Mesendoderm (in vitro differentiated cells): ENCODE measurements at regions not wholly inside any gene's neighbourhood (a gene's known extent, or its start where the extent isn't known, plus 50 kb on each side); places are given as distances from the start of the nearest gene placed in this dataset.

Source experiments
- DNase-seq: peaks from one replicate; pipeline ENCODE4 v3.0.0; 2013
- H2AK5ac ChIP-seq: 2 replicates; pipeline ENCODE4 v1.6.1; 2013; ENCODE audit warnings: low read length, inconsistent platforms
- H2BK120ac ChIP-seq: 2 replicates; pipeline ENCODE4 v1.6.1; 2013; ENCODE audit warnings: low read depth, mild to moderate bottlenecking, low read length, moderate library complexity, mixed read lengths
- H2BK15ac ChIP-seq: replicated peaks from 2 replicates; pipeline ENCODE4 v1.6.1; 2013; ENCODE audit warnings: low read depth, mild to moderate bottlenecking, moderate library complexity
- H2BK5ac ChIP-seq: 2 replicates; pipeline ENCODE4 v1.6.1; 2013; ENCODE audit warnings: low read length, inconsistent platforms
- H3K18ac ChIP-seq: 2 replicates; pipeline ENCODE4 v1.6.1; 2013; ENCODE audit warnings: mild to moderate bottlenecking, low read length, mixed read lengths
- H3K23ac ChIP-seq: one replicate; pipeline ENCODE4 v1.6.1; 2013; ENCODE audit warnings: low read length
- H3K27ac ChIP-seq: 2 replicates; pipeline ENCODE4 v1.5.1; 2013; ENCODE audit warnings: low read depth, mild to moderate bottlenecking, inconsistent platforms, low read length, moderate library complexity
- H3K27me3 ChIP-seq: 2 replicates; pipeline ENCODE4 v1.6.1; 2013; ENCODE audit warnings: low read length, control low read depth, mild to moderate bottlenecking, inconsistent platforms; ENCODE audit not compliant: insufficient read depth, poor library complexity
- H3K36me3 ChIP-seq: 2 replicates; pipeline ENCODE4 v1.6.1; 2013; ENCODE audit warnings: low read length, inconsistent platforms; ENCODE audit not compliant: control insufficient read depth, insufficient read depth
- H3K4ac ChIP-seq: one replicate; pipeline ENCODE4 v1.6.1; 2013; ENCODE audit warnings: low read depth, mild to moderate bottlenecking, low read length, moderate library complexity
- H3K4me1 ChIP-seq: 2 replicates; pipeline ENCODE4 v1.6.1; 2013; ENCODE audit warnings: low read depth, low read length, inconsistent platforms; ENCODE audit not compliant: control insufficient read depth
- H3K4me2 ChIP-seq: 2 replicates; pipeline ENCODE4 v1.6.1; 2013; ENCODE audit warnings: low read length
- H3K4me3 ChIP-seq: 2 replicates; pipeline ENCODE4 v1.5.1; 2013; ENCODE audit warnings: mild to moderate bottlenecking, low read length
- H3K56ac ChIP-seq: one replicate; pipeline ENCODE4 v1.6.1; 2013; ENCODE audit warnings: low read length
- H3K79me1 ChIP-seq: 2 replicates; pipeline ENCODE4 v1.6.1; 2013; ENCODE audit warnings: low read length, inconsistent platforms
- H3K79me2 ChIP-seq: 2 replicates; pipeline ENCODE4 v1.6.1; 2013; ENCODE audit warnings: mild to moderate bottlenecking, low read length; ENCODE audit not compliant: control insufficient read depth, insufficient read depth
- H3K9ac ChIP-seq: 2 replicates; pipeline ENCODE4 v1.6.1; 2013; ENCODE audit warnings: low read length, inconsistent platforms
- H4K5ac ChIP-seq: one replicate; pipeline ENCODE4 v1.6.1; 2013; ENCODE audit warnings: low read length
- H4K8ac ChIP-seq: one replicate; pipeline ENCODE4 v1.6.1; 2013; ENCODE audit warnings: low read depth, mild to moderate bottlenecking, control low read depth, low read length, moderate library complexity
- WGBS: extraction: QIAGEN DNeasy Blood & Tissue Kit; methylation state at CpG from one replicate; pipeline ENCODE4 v1.1.7; 2013; ENCODE audit warnings: low lambda C conversion rate, missing lambda C conversion rate; ENCODE audit not compliant: insufficient coverage; ENCODE audit errors: extremely low coverage; 5-methylcytosine and 5-hydroxymethylcytosine counted together

- no peak for DNase-seq
- WGBS: no CpG with 5 or more reads among the region's 19 CpGs
These were observed 149.4 kb upstream of the MKI67 start for GRCh38 chr10:128275388-128276177.

GRCh38 chr10:128277267-128277840, 151.1 kb upstream of the MKI67 start:
- Histone ChIP-seq H3K79me1 (no peaks in the 10 kb centered on the region), H2BK120ac (no peak overlapping the region)
- no CpG with 5 or more reads among the region's 8 CpGs for WGBS

More at GRCh38 chr10:128275388-128276177, 149.4 kb upstream of the MKI67 start:
- no peaks in the 10 kb centered on the region for H3K4me1 ChIP-seq
- H3K4me3 ChIP-seq: no peak overlapping the region
- H2BK120ac ChIP-seq: no peak overlapping the region
- no peak overlapping the region for H2AK5ac ChIP-seq
- no peak overlapping the region for H3K18ac ChIP-seq
- no peak overlapping the region for H3K9ac ChIP-seq
- no peak overlapping the region for H4K8ac ChIP-seq
- no peaks in the 10 kb centered on the region for H3K36me3 ChIP-seq
- H4K5ac ChIP-seq: no peak overlapping the region
- H2BK5ac ChIP-seq: no peak overlapping the region
- H3K4me2 ChIP-seq: no peak overlapping the region
- H3K27ac ChIP-seq: no peak overlapping the region
- H3K23ac ChIP-seq: no peak overlapping the region
- H3K79me2 ChIP-seq: no peaks in the 10 kb centered on the region
- no peaks in the 10 kb centered on the region for H3K79me1 ChIP-seq
- H3K4ac ChIP-seq: no peak overlapping the region
- H2BK15ac ChIP-seq: no peak overlapping the region
- no peaks in the 10 kb centered on the region for H3K27me3 ChIP-seq
- H3K56ac ChIP-seq: no peak overlapping the region

GRCh38 chr10:128278362-128278761, 152.1 kb upstream of the MKI67 start:
- Histone ChIP-seq H4K8ac (no peak overlapping the region), H2AK5ac (no peak overlapping the region), H3K36me3 (no peaks in the 10 kb centered on the region), H3K4me3 (no peak overlapping the region), H2BK15ac (no peak overlapping the region), H3K23ac (no peak overlapping the region), H3K9ac (no peak overlapping the region), H3K4me2 (no peak overlapping the region), H3K4me1 (no peaks in the 10 kb centered on the region), H3K79me1 (no peaks in the 10 kb centered on the region), H3K27me3 (no peaks in the 10 kb centered on the region), H3K79me2 (no peaks in the 10 kb centered on the region), H4K5ac (no peak overlapping the region), H3K56ac (no peak overlapping the region), H2BK5ac (no peak overlapping the region), H2BK120ac (no peak overlapping the region), H3K18ac (no peak overlapping the region), H3K27ac (no peak overlapping the region), H3K4ac (no peak overlapping the region)
- DNase-seq: no peak
- no CpG with 5 or more reads among the region's 7 CpGs for WGBS

More at GRCh38 chr10:128277267-128277840, 151.1 kb upstream of the MKI67 start:
- Histone ChIP-seq H3K4ac (no peak overlapping the region), H2BK15ac (no peak overlapping the region), H3K4me3 (no peak overlapping the region), H3K79me2 (no peaks in the 10 kb centered on the region), H3K27ac (no peak overlapping the region), H2BK5ac (no peak overlapping the region), H3K36me3 (no peaks in the 10 kb centered on the region), H3K9ac (no peak overlapping the region), H3K4me1 (no peaks in the 10 kb centered on the region), H3K18ac (no peak overlapping the region), H3K27me3 (no peaks in the 10 kb centered on the region), H3K4me2 (no peak overlapping the region), H2AK5ac (no peak overlapping the region), H3K56ac (no peak overlapping the region), H4K8ac (no peak overlapping the region), H4K5ac (no peak overlapping the region), H3K23ac (no peak overlapping the region)
- DNase-seq: no peak

GRCh38 chr10:128280271-128280670, 154.0 kb upstream of the MKI67 start:
- no peak overlapping the region for H3K4me3 ChIP-seq
- DNase-seq: no peak
- no CpG with 5 or more reads among the region's 2 CpGs for WGBS

GRCh38 chr10:128281343-128281742, 155.1 kb upstream of the MKI67 start:
- Histone ChIP-seq H4K8ac (no peak overlapping the region), H3K56ac (no peak overlapping the region), H3K4me2 (no peak overlapping the region), H2BK120ac (no peak overlapping the region), H3K4ac (no peak overlapping the region), H3K4me1 (no peaks in the 10 kb centered on the region), H2BK5ac (no peak overlapping the region), H3K9ac (no peak overlapping the region), H3K18ac (no peak overlapping the region), H2BK15ac (no peak overlapping the region), H3K23ac (no peak overlapping the region), H3K27me3 (peaks cover 7% of the 10 kb centered on the region), H3K27ac (no peak overlapping the region), H4K5ac (no peak overlapping the region), H3K79me2 (no peaks in the 10 kb centered on the region), H2AK5ac (no peak overlapping the region), H3K79me1 (no peaks in the 10 kb centered on the region), H3K4me3 (no peak overlapping the region), H3K36me3 (no peaks in the 10 kb centered on the region)
- no peak for DNase-seq
- WGBS: no CpG with 5 or more reads among the region's 6 CpGs

More at GRCh38 chr10:128280271-128280670, 154.0 kb upstream of the MKI67 start:
- Histone ChIP-seq H3K27ac (no peak overlapping the region), H2BK120ac (no peak overlapping the region), H3K4me2 (no peak overlapping the region), H3K27me3 (peaks cover 1% of the 10 kb centered on the region), H4K8ac (no peak overlapping the region), H3K4ac (no peak overlapping the region), H3K79me1 (no peaks in the 10 kb centered on the region), H3K18ac (no peak overlapping the region), H4K5ac (no peak overlapping the region), H3K23ac (no peak overlapping the region), H2AK5ac (no peak overlapping the region), H3K79me2 (no peaks in the 10 kb centered on the region), H2BK5ac (no peak overlapping the region), H3K36me3 (no peaks in the 10 kb centered on the region), H3K56ac (no peak overlapping the region), H3K4me1 (no peaks in the 10 kb centered on the region), H2BK15ac (no peak overlapping the region), H3K9ac (no peak overlapping the region)
